ENCODE measurements at regions not wholly inside any gene's neighbourhood (a gene's known extent, or its start where the extent isn't known, plus 50 kb on each side); places are given as distances from the start of the nearest gene placed in this dataset.

- no peak for DNase-seq
These were observed 175.3 kb downstream of the INHBB start for GRCh38 chr2:120520929-120521912.

GRCh38 chr2:120522151-120522751, 176.3 kb downstream of the INHBB start:
- no peak for DNase-seq

- DNase-seq: no peak
These were observed 177.8 kb downstream of the INHBB start for GRCh38 chr2:120523766-120524165.

GRCh38 chr2:120524174-120524573, 178.2 kb downstream of the INHBB start:
- no peak for DNase-seq

GRCh38 chr2:120525056-120526046, 179.4 kb downstream of the INHBB start:
- DNase-seq: no peak

- no peak for DNase-seq
These were observed 180.2 kb downstream of the INHBB start for GRCh38 chr2:120526047-120526562.

GRCh38 chr2:120526997-120527945, 181.3 kb downstream of the INHBB start:
- DNase-seq: no peak

- no peak for DNase-seq
These were observed 182.2 kb downstream of the INHBB start for GRCh38 chr2:120528051-120528692.

- no peak for DNase-seq
These were observed 182.7 kb downstream of the INHBB start for GRCh38 chr2:120528693-120529076.

- no peak for DNase-seq
These were observed 184.8 kb downstream of the INHBB start for GRCh38 chr2:120530781-120531180.

- no peak for DNase-seq
These were observed 185.4 kb downstream of the INHBB start for GRCh38 chr2:120531365-120531764.

- no peak for DNase-seq
These were observed 186.1 kb downstream of the INHBB start for GRCh38 chr2:120531863-120532600.

GRCh38 chr2:120533625-120534024, 187.7 kb downstream of the INHBB start:
- DNase-seq: no peak

- DNase-seq: no peak
These were observed 188.5 kb downstream of the INHBB start for GRCh38 chr2:120534457-120534856.

GRCh38 chr2:120535081-120535480, 189.1 kb downstream of the INHBB start:
- no peak for DNase-seq

GRCh38 chr2:120536141-120536540, 190.2 kb downstream of the INHBB start:
- no peak for DNase-seq

GRCh38 chr2:120538691-120539423, 192.9 kb downstream of the INHBB start:
- no peak for DNase-seq

GRCh38 chr2:120539424-120539936, 193.5 kb downstream of the INHBB start:
- no peak for DNase-seq
